Neural crest cell (in vitro differentiated cells): ENCODE measurements at regions not wholly inside any gene's neighbourhood (a gene's known extent, or its start where the extent isn't known, plus 50 kb on each side); places are given as distances from the start of the nearest gene placed in this dataset.

Experiments
- DNase-seq: peaks from one replicate; pipeline ENCODE4 v3.0.0; 2021; ENCODE audit warnings: low read depth, mixed read lengths, low spot score
- H3K27ac Mint-ChIP-seq: one replicate; pipeline ENCODE4 v1.8.0; 2021; ENCODE audit warnings: mild to moderate bottlenecking, mixed read lengths; ENCODE audit not compliant: unreplicated experiment
- H3K27me3 Mint-ChIP-seq: 2 replicates; pipeline ENCODE4 v1.8.0; 2021; ENCODE audit warnings: low read depth, mild to moderate bottlenecking, mixed read lengths
- H3K36me3 Mint-ChIP-seq: 2 replicates; pipeline ENCODE4 v1.8.0; 2021; ENCODE audit warnings: low read depth, mild to moderate bottlenecking, mixed read lengths
- H3K4me1 Mint-ChIP-seq: 2 replicates; pipeline ENCODE4 v1.8.0; 2021; ENCODE audit warnings: mixed read lengths
- H3K4me3 Mint-ChIP-seq: one replicate; pipeline ENCODE4 v1.8.0; 2021; ENCODE audit warnings: mild to moderate bottlenecking, mixed read lengths
- H3K9me3 Mint-ChIP-seq: 2 replicates; pipeline ENCODE4 v1.8.0; 2021; ENCODE audit warnings: mixed read lengths
- TF ChIP-seq, protein P1 (sequence below): fragments of 200-600 bp; sonication (generic); conservative IDR thresholded peaks from 2 replicates; pipeline ENCODE4 v1.5.0; 2021; ENCODE audit warnings: antibody characterized with exemption, mild to moderate bottlenecking

DNA sequence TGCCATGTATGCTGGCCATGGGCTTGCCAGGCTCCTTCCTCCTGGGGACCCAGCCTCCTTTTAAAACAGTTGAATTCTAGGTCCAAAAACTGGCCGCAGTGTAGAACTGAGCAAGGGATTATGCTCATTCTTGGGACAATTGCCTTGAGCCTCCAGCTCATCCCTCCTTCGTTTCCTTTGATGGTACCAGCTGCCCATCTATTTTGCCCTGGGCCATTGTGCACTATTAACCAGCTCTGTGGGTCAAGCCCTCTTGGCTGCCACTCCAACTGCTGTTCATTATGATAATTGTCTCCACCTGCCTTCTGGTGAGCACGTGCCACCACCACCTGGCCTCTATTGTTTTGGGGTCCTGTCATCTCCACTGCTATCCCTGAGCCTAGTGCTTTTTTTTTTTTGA, 75.8 kb upstream of the SYN2 start:
- DNase-seq = no peak

GRCh38 chr3:11929531-11929930, 74.7 kb upstream of the SYN2 start:
- TF ChIP-seq, protein P1, sequence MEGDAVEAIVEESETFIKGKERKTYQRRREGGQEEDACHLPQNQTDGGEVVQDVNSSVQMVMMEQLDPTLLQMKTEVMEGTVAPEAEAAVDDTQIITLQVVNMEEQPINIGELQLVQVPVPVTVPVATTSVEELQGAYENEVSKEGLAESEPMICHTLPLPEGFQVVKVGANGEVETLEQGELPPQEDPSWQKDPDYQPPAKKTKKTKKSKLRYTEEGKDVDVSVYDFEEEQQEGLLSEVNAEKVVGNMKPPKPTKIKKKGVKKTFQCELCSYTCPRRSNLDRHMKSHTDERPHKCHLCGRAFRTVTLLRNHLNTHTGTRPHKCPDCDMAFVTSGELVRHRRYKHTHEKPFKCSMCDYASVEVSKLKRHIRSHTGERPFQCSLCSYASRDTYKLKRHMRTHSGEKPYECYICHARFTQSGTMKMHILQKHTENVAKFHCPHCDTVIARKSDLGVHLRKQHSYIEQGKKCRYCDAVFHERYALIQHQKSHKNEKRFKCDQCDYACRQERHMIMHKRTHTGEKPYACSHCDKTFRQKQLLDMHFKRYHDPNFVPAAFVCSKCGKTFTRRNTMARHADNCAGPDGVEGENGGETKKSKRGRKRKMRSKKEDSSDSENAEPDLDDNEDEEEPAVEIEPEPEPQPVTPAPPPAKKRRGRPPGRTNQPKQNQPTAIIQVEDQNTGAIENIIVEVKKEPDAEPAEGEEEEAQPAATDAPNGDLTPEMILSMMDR = no peak
- Mint-ChIP-seq H3K36me3 (no peaks in the 10 kb centered on the region), H3K27ac (no peak overlapping the region), H3K27me3 (peaks cover 8% of the 10 kb centered on the region), H3K4me1 (peaks cover 10% of the 10 kb centered on the region), H3K9me3 (no peaks in the 10 kb centered on the region), H3K4me3 (no peak overlapping the region)
- DNase-seq = no peak

More for the DNA sequence above, 75.8 kb upstream of the SYN2 start:
- H3K4me1 Mint-ChIP-seq = peaks cover 10% of the 10 kb centered on the region
- H3K27me3 Mint-ChIP-seq = peaks cover 6% of the 10 kb centered on the region
- TF ChIP-seq, protein P1 = no peak
- no peaks in the 10 kb centered on the region for H3K36me3 Mint-ChIP-seq
- H3K9me3 Mint-ChIP-seq = no peaks in the 10 kb centered on the region
- no peak overlapping the region for H3K4me3 Mint-ChIP-seq
- H3K27ac Mint-ChIP-seq = no peak overlapping the region

GRCh38 chr3:11930084-11930483, 74.1 kb upstream of the SYN2 start:
- no peaks in the 10 kb centered on the region for H3K9me3 Mint-ChIP-seq
- DNase-seq = no peak
- H3K36me3 Mint-ChIP-seq = no peaks in the 10 kb centered on the region
- peaks cover 8% of the 10 kb centered on the region for H3K27me3 Mint-ChIP-seq
- TF ChIP-seq, protein P1 = no peak
- H3K27ac Mint-ChIP-seq = no peak overlapping the region
- peaks cover 10% of the 10 kb centered on the region for H3K4me1 Mint-ChIP-seq
- no peak overlapping the region for H3K4me3 Mint-ChIP-seq

GRCh38 chr3:11932636-11933035, 71.6 kb upstream of the SYN2 start:
- TF ChIP-seq, protein P1 = no peak
- Mint-ChIP-seq H3K4me1 (peaks cover 3% of the 10 kb centered on the region), H3K4me3 (no peak overlapping the region), H3K36me3 (no peaks in the 10 kb centered on the region), H3K27ac (no peak overlapping the region), H3K9me3 (no peaks in the 10 kb centered on the region), H3K27me3 (peaks cover 16% of the 10 kb centered on the region)
- no peak for DNase-seq

DNA sequence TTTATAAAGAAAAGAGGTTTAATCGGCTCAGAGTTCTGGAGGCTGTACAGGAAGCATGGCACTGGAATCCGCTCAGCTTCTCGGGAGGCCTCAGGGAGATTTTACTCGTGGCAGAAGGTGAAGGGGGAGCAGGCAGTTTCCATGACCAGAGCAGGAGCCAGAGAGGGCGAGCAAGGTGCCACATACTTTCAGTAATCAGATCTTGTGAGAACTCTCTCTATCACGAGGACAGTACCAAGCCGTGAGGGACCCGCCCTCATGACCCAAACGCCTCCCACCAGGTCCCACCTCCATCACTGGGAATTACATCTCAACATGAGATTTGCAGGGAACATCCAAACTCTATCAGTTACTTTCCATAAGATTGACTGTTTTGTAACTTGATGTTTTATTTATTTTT, 70.7 kb upstream of the SYN2 start:
- H3K27me3 Mint-ChIP-seq = peaks cover 16% of the 10 kb centered on the region
- DNase-seq = no peak
- H3K4me1 Mint-ChIP-seq = peaks cover 3% of the 10 kb centered on the region
- no peak overlapping the region for H3K27ac Mint-ChIP-seq
- H3K9me3 Mint-ChIP-seq = no peaks in the 10 kb centered on the region
- no peak overlapping the region for H3K4me3 Mint-ChIP-seq
- no peaks in the 10 kb centered on the region for H3K36me3 Mint-ChIP-seq
- TF ChIP-seq, protein P1 = no peak
